CD4-positive, alpha-beta T cell (primary cell): ENCODE measurements at regions not wholly inside any gene's neighbourhood (a gene's known extent, or its start where the extent isn't known, plus 50 kb on each side); places are given as distances from the start of the nearest gene placed in this dataset.

Source experiments
- ATAC-seq: fragments of 200-7000 bp; cut with Tn5 transposase; one replicate; pipeline ENCODE4 v1.10.0; 2022; ENCODE audit warnings: mild to moderate bottlenecking; ENCODE audit not compliant: poor library complexity
- CTCF ChIA-PET: fragments of 350-600 bp; sonication (Branson Sonifier 250); formaldehyde crosslinking; loops from one replicate; lab custom pipeline; 2021; ENCODE audit warnings: antibody characterized with exemption, inconsistent platforms; lab: Charles Lee
- POLR2A ChIA-PET: fragments of 350-600 bp; sonication (Branson Sonifier 250); formaldehyde crosslinking; loops from one replicate; lab custom pipeline; 2021; ENCODE audit warnings: antibody characterized with exemption, inconsistent platforms; lab: Charles Lee
- DNase-seq, 14 experiments: peaks; one replicate each; pipeline ENCODE4 v3.0.0-alpha.2; 2013 to 2020; ENCODE audit warnings: mixed read lengths in 2 of 14
- H3K27ac ChIP-seq, 2 donors: one replicate each; pipeline versions ENCODE4 v1.5.1 to v1.7.0; 2013; ENCODE audit warnings: low read length in 2 of 2, low read depth in 1 of 2, mild to moderate bottlenecking in 1 of 2
- H3K27me3 ChIP-seq, 2 experiments: 1 replicate in 1 of 2; 2 replicates in 1 of 2; pipeline versions ENCODE4 v1.6.1 to v1.7.0; 2013; ENCODE audit warnings: low read length in 2 of 2, control low read depth in 1 of 2, mild to moderate bottlenecking in 1 of 2, moderate library complexity in 1 of 2; ENCODE audit not compliant: insufficient read depth in 2 of 2, control insufficient read depth in 1 of 2
- H3K36me3 ChIP-seq: one replicate; pipeline ENCODE4 v1.6.1; 2013; ENCODE audit warnings: low read length, control low read depth; ENCODE audit not compliant: insufficient read depth
- H3K4me1 ChIP-seq: one replicate; pipeline ENCODE4 v1.6.1; 2013; ENCODE audit warnings: low read length, control low read depth; ENCODE audit not compliant: insufficient read depth
- H3K4me3 ChIP-seq: one replicate; pipeline ENCODE4 v1.5.1; 2013; ENCODE audit warnings: mild to moderate bottlenecking, low read length, moderate library complexity
- H3K9me3 ChIP-seq, 2 experiments: 1 replicate in 1 of 2; 2 replicates in 1 of 2; pipeline versions ENCODE4 v1.6.1 to v1.7.0; 2013; ENCODE audit warnings: low read length in 2 of 2, mild to moderate bottlenecking in 2 of 2, control low read depth in 1 of 2, moderate library complexity in 1 of 2; ENCODE audit not compliant: control insufficient read depth in 1 of 2, insufficient read depth in 1 of 2
- H3K27ac Mint-ChIP-seq: one replicate; pipeline ENCODE4 v1.8.0; 2020; ENCODE audit warnings: mixed read lengths
- H3K27me3 Mint-ChIP-seq: one replicate; pipeline ENCODE4 v1.8.0; 2021; ENCODE audit warnings: mixed read lengths
- H3K36me3 Mint-ChIP-seq: one replicate; pipeline ENCODE4 v1.8.0; 2021; ENCODE audit warnings: low read depth, mixed read lengths
- H3K4me1 Mint-ChIP-seq: one replicate; pipeline ENCODE4 v1.8.0; 2021; ENCODE audit warnings: low read depth, mixed read lengths
- H3K4me3 Mint-ChIP-seq: one replicate; pipeline ENCODE4 v1.8.0; 2020; ENCODE audit warnings: mild to moderate bottlenecking, mixed read lengths
- H3K9me3 Mint-ChIP-seq: one replicate; pipeline ENCODE4 v1.8.0; 2020; ENCODE audit warnings: mixed read lengths
- CTCF ChIP-seq: fragments of 200-600 bp; IDR thresholded peaks from one replicate; pipeline ENCODE4 v1.8.0; 2022; ENCODE audit warnings: antibody characterized with exemption, mild to moderate bottlenecking
- intact Hi-C, 2 experiments: fragments of 100-400 bp; cut with DNase I in 1 of 2; cut with micrococcal nuclease in 1 of 2; formaldehyde crosslinking; loops; one replicate each; pipeline versions ENCODE4 v1.15.1 to v1.9.0; 2023 to 2025; cut with DNase I, micrococcal nuclease

- H3K36me3 Mint-ChIP-seq: no peaks in the 10 kb centered on the region
- no peak for ATAC-seq
- intact Hi-C loops: no loop called here
These were observed 133.2 kb upstream of the NFIB start for GRCh38 chr9:14447103-14447502.

GRCh38 chr9:14445946-14446345, 132.0 kb upstream of the NFIB start:
- ATAC-seq: no peak
- Histone ChIP-seq H3K9me3 (no peaks in the 10 kb centered on the region), H3K4me1 (no peaks in the 10 kb centered on the region), H3K36me3 (no peaks in the 10 kb centered on the region), H3K27me3 (no peaks in the 10 kb centered on the region), H3K27ac (no peak overlapping the region), H3K4me3 (no peak overlapping the region)
- TF ChIP-seq CTCF: no peak
- no peak for DNase-seq
- H3K27me3 Mint-ChIP-seq: peaks cover 8% of the 10 kb centered on the region
- H3K4me1 Mint-ChIP-seq: no peaks in the 10 kb centered on the region
- POLR2A ChIA-PET: no interaction called here
- no peak overlapping the region for H3K4me3 Mint-ChIP-seq
- CTCF ChIA-PET: no interaction called here
- no peaks in the 10 kb centered on the region for H3K9me3 Mint-ChIP-seq
- H3K36me3 Mint-ChIP-seq: no peaks in the 10 kb centered on the region
- intact Hi-C loops: no loop called here
- H3K27ac Mint-ChIP-seq: no peak overlapping the region

More at GRCh38 chr9:14447103-14447502, 133.2 kb upstream of the NFIB start:
- Histone ChIP-seq H3K4me3 (no peak overlapping the region), H3K36me3 (no peaks in the 10 kb centered on the region), H3K27ac (no peak overlapping the region), H3K27me3 (no peaks in the 10 kb centered on the region), H3K4me1 (no peaks in the 10 kb centered on the region), H3K9me3 (no peaks in the 10 kb centered on the region)
- no peak for TF ChIP-seq CTCF
- no peak overlapping the region for H3K4me3 Mint-ChIP-seq
- H3K27me3 Mint-ChIP-seq: peaks cover 8% of the 10 kb centered on the region
- DNase-seq: no peak
- H3K27ac Mint-ChIP-seq: no peak overlapping the region
- ChIA-PET POLR2A (no interaction called here), CTCF (no interaction called here)
- no peaks in the 10 kb centered on the region for H3K4me1 Mint-ChIP-seq
- no peaks in the 10 kb centered on the region for H3K9me3 Mint-ChIP-seq

GRCh38 chr9:14442956-14443355, 129.0 kb upstream of the NFIB start:
- H3K9me3 ChIP-seq: peaks cover 0 to 5% of the 10 kb centered on the region in 2 experiments
- intact Hi-C loops: no loop called here
- H3K27ac ChIP-seq: no peak overlapping the region
- ATAC-seq (no peak), DNase-seq (no peak)
- Mint-ChIP-seq H3K9me3 (no peaks in the 10 kb centered on the region), H3K27ac (no peak overlapping the region), H3K4me1 (no peaks in the 10 kb centered on the region), H3K36me3 (no peaks in the 10 kb centered on the region), H3K4me3 (no peak overlapping the region), H3K27me3 (peaks cover 1% of the 10 kb centered on the region)
- CTCF ChIA-PET: no interaction called here
- H3K4me1 ChIP-seq: no peaks in the 10 kb centered on the region
- no peak overlapping the region for H3K4me3 ChIP-seq
- peaks cover 0 to 1% of the 10 kb centered on the region in 2 experiments for H3K27me3 ChIP-seq
- TF ChIP-seq CTCF: no peak
- H3K36me3 ChIP-seq: no peaks in the 10 kb centered on the region
- POLR2A ChIA-PET: no interaction called here
